ENCODE measurements at regions not wholly inside any gene's neighbourhood (a gene's known extent, or its start where the extent isn't known, plus 50 kb on each side); places are given as distances from the start of the nearest gene placed in this dataset.

DNA sequence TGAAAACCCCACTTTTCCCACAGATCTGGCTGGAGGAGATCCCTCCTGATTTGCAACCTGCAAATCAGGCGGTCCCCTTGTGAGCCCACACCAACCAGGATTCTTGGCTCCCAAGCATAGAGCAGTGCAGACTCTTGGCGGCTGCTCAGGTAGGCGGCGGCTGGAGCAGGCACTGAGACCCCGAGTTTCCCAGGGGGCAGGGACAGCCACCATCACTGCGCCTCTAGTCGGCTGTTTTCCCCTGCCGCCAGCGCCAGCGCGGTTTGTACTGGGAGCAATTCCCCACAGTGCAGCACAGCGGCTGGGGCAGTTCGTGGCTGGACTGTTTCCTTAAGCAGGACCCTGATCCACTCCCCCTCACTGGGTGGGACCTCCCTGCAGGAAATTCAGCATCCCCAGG is 323.3 kb downstream of the TRIB2 start:
- no peak for DNase-seq (ENCODE audit: low read depth in 1 of 2, low spot score in 1 of 2)
- Histone ChIP-seq H3K4me3 (replicated peaks; ENCODE audit: insufficient read depth, low read length) (no peak overlapping the region), H3K27ac (replicated peaks) (no peak overlapping the region), H3K27me3 (ENCODE audit: insufficient read depth, poor library complexity, severe bottlenecking) (no peaks in the 10 kb centered on the region)
- TF ChIP-seq, protein P1, sequence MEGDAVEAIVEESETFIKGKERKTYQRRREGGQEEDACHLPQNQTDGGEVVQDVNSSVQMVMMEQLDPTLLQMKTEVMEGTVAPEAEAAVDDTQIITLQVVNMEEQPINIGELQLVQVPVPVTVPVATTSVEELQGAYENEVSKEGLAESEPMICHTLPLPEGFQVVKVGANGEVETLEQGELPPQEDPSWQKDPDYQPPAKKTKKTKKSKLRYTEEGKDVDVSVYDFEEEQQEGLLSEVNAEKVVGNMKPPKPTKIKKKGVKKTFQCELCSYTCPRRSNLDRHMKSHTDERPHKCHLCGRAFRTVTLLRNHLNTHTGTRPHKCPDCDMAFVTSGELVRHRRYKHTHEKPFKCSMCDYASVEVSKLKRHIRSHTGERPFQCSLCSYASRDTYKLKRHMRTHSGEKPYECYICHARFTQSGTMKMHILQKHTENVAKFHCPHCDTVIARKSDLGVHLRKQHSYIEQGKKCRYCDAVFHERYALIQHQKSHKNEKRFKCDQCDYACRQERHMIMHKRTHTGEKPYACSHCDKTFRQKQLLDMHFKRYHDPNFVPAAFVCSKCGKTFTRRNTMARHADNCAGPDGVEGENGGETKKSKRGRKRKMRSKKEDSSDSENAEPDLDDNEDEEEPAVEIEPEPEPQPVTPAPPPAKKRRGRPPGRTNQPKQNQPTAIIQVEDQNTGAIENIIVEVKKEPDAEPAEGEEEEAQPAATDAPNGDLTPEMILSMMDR (IDR thresholded peaks at IDR 0.05; ENCODE audit: insufficient read depth, low read length), result no peak
- no peak for TF ChIP-seq GABPA (IDR thresholded peaks at IDR 0.05; ENCODE audit: low read depth)
- no peak for TF ChIP-seq REST (IDR thresholded peaks at IDR 0.05; ENCODE audit: insufficient replicate concordance, low read depth)
- TF ChIP-seq SPI1 (IDR thresholded peaks at IDR 0.05; ENCODE audit: borderline replicate concordance, low read depth), result no peak
- no peak for TF ChIP-seq POLR2AphosphoS5 (IDR thresholded peaks at IDR 0.05; ENCODE audit: low read depth)

DNA sequence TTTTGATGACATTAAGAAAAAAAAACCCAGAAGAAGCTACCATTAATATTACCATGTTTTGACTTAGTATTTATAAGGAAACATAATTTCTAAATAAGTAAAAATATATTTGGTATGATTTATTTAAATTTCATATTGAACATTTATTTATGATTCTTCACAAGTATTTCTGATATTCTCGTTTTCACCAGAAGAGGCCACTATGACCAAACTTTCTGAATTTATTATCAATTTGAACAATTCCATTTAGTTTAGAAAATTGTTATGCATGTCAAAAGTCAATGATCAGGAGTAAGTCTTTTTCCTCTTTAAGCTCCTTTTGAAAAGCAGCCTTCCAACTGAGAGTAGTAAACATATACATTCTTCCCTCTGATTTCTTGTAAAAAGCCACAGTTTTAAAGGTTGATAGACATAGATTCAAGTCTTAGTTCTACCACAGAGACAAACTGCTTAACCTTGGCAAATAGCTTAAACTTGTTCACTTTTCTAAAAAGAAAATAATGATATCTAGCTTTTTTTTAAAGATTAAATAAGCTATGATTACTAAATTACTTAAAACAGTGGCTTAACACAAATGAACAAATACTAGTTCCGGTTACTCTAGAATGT is 329.9 kb downstream of the TRIB2 start:
- TF ChIP-seq GABPA (IDR thresholded peaks at IDR 0.05; ENCODE audit: low read depth), result no peak
- no peak for TF ChIP-seq POLR2AphosphoS5 (IDR thresholded peaks at IDR 0.05; ENCODE audit: low read depth)
- TF ChIP-seq REST (IDR thresholded peaks at IDR 0.05; ENCODE audit: insufficient replicate concordance, low read depth), result no peak
- TF ChIP-seq SPI1 (IDR thresholded peaks at IDR 0.05; ENCODE audit: borderline replicate concordance, low read depth), result no peak
- TF ChIP-seq, protein P1 (IDR thresholded peaks at IDR 0.05; ENCODE audit: insufficient read depth, low read length), result no peak
- DNase-seq (ENCODE audit: low read depth in 1 of 2, low spot score in 1 of 2), result no peak
- Histone ChIP-seq H3K27ac (replicated peaks) (no peak overlapping the region), H3K27me3 (ENCODE audit: insufficient read depth, poor library complexity, severe bottlenecking) (no peaks in the 10 kb centered on the region), H3K4me3 (replicated peaks; ENCODE audit: insufficient read depth, low read length) (no peak overlapping the region)

DNA sequence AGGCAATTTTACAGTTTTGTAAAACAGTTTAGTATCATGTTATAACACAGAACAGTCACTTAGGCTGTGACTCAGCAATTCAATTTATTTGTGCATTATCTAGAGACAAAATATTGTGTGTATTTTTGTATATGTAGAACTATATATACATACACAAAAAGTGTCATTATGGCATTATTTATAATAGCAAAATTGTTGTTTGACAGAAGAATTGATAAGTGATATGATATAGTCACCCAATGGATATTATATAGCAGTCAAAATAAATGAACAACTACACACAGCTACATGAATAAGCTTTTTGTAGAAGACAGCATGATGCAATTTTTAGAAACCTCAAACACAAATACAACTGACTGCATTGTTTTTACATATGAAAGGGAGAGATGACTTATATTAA is 334.0 kb downstream of the TRIB2 start:
- H3K27ac ChIP-seq (replicated peaks), result no peak overlapping the region
- DNase-seq (ENCODE audit: low read depth in 1 of 2, low spot score in 1 of 2), result no peak
- TF ChIP-seq SPI1 (IDR thresholded peaks at IDR 0.05; ENCODE audit: borderline replicate concordance, low read depth) (no peak), GABPA (IDR thresholded peaks at IDR 0.05; ENCODE audit: low read depth) (no peak), REST (IDR thresholded peaks at IDR 0.05; ENCODE audit: insufficient replicate concordance, low read depth) (no peak), POLR2AphosphoS5 (IDR thresholded peaks at IDR 0.05; ENCODE audit: low read depth) (no peak)
- TF ChIP-seq, protein P1 (IDR thresholded peaks at IDR 0.05; ENCODE audit: insufficient read depth, low read length), result no peak

More for the DNA sequence above, 334.0 kb downstream of the TRIB2 start:
- Histone ChIP-seq H3K27me3 (ENCODE audit: insufficient read depth, poor library complexity, severe bottlenecking) (no peaks in the 10 kb centered on the region), H3K4me3 (replicated peaks; ENCODE audit: insufficient read depth, low read length) (no peak overlapping the region)
